ENCODE measurements at regions not wholly inside any gene's neighbourhood (a gene's known extent, or its start where the extent isn't known, plus 50 kb on each side); places are given as distances from the start of the nearest gene placed in this dataset.

GRCh38 chr7:25906003-25906402, 246.0 kb upstream of the NFE2L3 start:
- DNase-seq = no peak

DNA sequence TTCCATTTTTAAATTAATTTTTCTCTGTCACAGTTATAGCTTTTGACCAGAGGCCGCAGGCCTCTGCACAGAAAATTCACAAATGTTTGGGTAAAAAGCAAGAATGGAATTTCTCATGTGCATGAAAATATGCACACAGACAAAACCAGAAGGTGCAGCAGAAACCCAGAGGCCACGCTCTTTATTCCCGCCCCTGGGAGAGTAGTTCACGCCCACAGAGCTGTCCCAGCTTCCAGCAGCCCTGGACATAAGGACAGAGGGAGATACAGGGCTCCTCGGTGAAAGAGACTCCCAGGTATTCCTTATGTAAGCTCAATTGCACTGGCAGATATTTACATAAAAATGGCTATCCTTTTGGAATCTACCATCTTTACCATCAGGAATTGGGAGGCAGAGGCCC, 245.2 kb upstream of the NFE2L3 start:
- no peak for DNase-seq

- no peak for DNase-seq
Measured at GRCh38 chr7:25907214-25907613, 244.8 kb upstream of the NFE2L3 start.

DNA sequence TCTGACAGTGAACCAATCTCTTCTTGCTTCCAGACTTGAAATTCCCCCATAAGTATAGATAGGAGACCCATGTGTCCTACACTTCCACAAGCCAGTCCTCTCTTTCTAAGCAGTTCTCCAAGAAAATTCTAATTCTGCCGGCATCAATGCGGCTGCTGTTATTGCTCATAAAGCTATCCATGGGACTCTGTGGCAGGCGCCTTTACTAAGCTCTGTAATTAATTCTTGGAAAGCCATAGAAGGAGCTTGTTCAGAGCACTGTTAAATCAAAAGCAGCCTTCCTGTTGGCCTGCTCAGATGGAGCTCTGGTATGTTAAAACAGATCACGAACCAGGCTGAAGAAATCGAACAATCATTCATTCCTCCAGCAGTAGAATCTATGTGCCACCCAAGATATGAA, 244.3 kb upstream of the NFE2L3 start:
- DNase-seq = no peak

DNA sequence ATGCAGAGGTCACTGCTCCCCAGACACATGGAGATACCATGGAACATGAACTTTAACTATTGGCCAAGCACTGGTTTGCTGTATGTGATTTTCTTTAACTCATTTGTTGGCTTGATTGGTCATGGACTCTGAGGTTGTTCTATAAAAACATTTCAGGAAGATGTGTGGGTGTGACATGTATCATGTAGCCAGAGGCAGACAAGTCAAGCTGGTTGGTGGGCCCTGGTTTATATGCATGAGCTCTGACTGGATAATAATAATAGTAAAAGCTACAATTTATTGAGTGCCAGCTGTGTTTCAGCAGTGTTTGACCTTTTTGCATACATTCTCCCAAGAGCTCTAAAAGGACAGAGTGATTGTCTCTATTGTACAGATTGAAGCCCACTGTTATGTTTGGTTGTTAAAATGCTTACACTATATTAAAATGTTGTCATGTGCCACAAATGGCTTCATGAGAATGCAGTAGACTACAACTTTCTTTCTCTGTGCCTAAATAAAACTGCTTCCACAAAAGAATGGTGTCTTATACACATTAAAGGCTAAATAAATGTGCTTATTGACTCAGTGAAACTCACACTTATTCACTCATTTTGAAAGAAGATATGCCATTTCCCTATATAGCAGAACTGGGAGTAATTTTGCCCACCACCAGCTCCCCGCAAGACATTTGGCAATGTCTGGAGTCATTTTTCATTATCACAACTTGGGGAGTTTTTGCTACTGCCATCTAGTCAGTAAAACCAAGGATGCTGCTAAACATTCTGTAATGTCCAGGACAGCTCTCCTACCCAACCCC, 243.6 kb upstream of the NFE2L3 start:
- DNase-seq = no peak

DNA sequence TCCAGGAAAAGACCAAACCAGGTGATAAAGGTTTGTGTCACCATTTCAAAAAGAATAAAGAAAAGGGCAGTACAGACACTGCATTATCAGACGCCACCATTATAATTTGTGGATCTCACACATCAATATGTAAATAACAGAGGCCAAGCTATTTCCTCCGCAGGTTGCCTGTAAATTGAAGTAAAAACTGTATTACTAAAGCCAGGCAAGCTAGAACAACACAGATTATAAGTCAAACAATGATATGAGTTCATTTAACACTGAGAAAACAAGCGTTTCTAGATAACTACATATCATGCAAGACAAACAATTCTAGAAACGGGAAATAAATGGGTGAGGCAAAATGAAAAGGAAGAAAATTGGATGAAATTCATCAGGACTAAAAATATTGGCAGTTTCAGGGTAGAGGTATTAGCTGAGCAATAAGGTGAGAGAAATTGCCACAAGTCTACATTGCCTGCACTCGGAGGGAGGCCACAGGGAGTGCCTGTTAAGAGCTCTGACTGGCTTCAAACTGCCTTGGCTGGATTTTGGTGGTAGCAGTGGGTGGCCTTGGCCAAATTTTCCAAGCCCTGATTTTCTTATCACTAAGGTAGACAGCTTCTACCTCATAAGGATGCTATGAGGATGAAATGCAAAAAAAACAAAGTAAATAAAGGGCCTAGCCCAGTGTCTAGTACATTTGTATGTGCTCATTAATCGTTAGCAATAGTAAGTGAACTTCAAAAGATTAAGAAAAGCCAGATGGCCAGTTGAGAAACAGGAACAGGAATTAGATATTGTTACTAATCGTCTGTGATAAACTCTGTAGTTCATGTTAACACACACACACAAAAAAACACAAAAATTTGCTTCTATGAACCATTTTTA, 240.0 kb upstream of the NFE2L3 start:
- DNase-seq = no peak

DNA sequence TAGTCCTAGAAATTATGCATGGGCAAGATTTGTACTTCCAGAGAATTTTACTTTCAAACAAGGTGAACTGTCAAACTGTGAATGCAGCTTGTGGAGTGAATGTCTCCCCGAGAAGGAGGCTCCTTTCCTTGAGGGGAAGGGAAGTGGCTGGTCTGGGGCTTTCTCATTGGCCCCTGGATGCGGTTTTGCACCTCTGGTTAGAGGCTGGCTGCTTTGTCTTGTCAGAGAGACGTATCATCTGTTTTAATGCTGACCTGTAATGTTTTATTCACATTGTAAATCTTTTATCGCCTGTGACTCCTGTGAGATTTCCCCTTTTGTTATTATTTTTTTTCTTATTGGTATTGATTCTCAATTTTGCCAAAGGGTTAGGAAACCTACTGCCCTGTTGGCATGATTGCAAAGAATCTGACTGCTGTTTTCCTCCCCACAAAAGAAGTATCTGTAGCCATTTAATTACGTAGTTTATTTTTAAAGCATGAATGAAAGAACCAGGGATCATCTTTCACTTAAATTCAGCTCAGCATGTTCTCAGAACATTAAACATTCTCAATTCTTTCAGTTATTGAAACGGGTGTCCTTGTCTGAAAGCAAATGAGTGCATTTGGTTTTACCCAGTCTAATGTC, 238.3 kb upstream of the NFE2L3 start:
- no peak for DNase-seq

- DNase-seq = no peak
Measured at GRCh38 chr7:25918731-25919130, 233.3 kb upstream of the NFE2L3 start.

- DNase-seq = no peak
Measured at GRCh38 chr7:25922296-25922695, 229.7 kb upstream of the NFE2L3 start.

DNA sequence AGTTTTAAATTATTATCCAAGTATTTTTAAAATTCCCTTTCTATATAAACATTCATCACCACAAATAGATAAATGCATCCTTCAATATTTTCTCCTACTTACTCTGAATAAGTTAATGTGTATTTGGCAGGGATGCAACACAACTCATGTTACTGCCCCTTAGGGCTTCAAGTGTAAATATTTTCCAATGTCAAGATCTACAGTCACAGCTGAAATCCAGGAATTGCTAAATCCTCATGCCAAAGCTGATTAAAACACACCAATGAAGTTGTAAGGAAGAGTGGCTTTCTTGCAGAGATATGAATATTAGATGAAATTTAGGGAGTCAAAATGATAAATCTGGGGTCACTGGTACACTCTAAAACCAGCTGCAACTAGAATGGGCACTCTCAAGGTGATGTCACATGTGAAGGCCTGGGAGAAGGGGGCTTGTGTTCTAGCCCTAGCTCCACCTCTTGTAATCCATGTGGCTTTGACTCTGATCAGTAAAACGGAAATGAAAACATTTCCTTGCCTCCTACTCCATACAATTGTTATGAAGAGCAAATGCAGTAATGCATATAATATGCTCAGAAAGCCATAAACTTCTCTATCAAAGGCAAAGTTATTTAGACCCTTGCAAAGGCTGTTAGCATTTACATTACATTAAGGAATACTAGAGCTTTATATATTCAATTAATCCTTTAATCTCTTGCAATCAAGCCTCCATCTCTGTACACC, 228.1 kb upstream of the NFE2L3 start:
- no peak for DNase-seq

- DNase-seq = no peak
Measured at GRCh38 chr7:25926009-25926408, 226.0 kb upstream of the NFE2L3 start.

DNA sequence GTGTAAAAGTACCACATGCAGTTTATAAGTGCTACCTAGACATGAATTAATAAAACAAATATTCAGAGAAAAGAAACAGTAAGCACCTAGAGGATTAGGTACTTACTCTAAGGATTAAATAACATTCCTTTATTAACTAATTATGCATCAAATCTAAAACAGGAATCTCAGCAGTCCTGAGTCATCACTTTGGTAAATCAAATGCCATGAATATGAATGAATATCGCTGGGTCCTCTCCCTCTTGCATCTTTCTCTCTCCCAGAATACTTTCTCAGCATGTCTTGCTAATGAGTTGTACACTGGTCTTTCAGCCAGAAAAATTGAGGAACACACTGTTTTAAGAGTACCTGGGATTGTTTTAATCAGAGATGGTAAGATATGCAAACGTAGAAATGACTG, 225.5 kb upstream of the NFE2L3 start:
- no peak for DNase-seq

DNA sequence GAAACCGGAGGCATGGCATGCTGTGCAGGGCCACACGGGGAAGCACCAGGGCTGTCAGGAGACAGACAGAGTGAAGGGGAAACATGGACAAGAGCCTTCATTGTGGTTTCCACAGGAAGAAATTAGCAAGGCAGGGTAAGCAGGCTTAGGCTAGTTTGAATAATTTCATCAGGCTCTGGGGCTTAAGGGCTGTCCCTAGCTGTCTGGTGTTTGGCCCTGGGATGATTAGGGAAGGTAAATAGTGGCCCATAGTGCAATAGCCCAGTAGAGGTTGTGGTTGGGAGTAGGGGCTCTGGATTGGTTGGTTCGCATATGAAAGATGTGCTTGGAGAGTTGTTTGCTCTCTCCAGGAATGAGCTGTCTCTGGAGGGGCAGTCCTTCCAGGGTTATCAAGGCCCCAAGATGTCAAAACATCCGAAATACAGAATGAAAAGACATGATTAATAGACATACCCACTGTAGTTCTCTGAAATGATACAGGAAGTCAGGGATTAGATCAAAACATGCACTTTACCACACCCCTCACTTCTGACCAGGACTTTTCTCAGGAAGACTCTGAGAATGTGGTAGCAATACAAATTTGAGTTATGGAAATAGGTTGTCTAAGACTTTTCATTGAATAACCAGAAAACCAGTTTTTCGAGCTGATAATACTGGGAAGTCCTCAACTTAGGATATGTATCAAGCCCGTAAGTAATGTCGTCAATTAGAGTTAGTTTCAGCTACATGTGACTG, 224.9 kb upstream of the NFE2L3 start:
- DNase-seq = no peak

DNA sequence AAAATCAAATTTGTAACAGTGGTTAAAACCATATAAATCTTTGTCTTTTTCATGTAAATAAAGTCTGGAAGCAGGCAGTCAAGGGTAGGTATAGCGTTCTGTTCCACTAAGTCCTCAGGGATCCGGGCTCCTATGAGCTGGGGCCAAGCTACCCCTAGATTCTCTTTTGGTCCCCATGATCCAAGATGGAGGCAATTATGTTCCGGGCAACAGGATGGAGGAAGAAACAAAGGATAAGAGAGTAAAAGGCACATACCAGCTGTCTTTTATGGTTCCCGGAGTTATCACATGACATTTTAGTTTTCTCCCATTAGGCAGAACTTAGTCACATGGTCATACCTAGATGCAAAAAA, 224.4 kb upstream of the NFE2L3 start:
- no peak for DNase-seq

DNA sequence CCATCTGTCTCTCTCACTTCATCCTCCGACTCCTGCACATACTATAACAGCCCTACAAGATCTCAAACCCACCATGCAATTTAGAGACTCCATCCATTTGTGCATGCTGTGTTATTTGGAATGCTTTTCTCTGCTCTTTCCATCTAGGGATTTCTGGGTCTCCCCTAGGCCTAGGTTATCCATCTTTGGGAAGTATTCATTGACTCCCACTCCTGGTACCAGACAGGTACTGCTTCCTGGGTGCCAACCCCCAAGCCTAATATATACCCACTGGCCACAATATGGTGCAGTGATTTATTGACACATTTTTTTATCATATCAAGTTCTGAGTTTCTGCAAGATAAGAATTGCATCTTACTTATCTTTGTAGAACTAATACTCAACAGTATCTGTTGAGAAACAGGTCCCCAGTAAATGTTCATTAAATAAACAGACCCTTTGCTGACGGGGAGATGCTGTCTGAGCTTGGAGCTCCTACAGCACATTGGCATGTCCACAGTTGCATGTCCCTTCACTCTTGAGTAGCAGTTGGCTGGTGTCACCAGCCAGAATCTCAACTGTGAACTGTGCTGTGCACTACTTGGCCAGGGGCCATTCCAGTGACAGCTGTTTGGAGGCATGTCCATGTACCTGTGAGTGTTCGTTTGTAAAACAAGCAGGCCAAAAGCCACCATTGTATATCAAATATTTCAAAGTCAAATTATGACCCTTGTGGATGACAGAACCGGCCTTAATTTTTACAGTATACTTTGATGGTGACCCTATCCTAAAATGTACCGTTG, 223.3 kb upstream of the NFE2L3 start:
- no peak for DNase-seq

DNA sequence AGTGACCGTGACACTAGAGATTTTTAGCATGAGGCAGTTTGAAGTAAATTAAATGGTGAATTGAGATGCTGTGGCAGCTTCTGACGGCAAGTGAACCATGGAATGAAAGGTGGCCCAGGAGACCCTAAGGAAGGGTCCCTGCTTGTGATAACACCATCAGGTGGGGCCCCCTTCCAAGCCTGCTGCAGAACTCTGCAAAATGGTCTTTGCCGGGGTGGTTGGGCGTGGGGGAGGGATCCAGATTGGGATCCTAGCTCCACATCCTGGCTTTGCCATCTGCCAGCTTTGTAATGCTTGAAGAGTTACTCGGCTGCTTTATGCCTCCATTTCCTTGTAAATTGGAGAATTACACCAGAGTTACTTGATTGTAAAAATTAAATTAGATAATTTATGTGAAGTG, 222.6 kb upstream of the NFE2L3 start:
- DNase-seq = peak; percentile 2

- DNase-seq = no peak
Measured at GRCh38 chr7:25930492-25931048, 221.4 kb upstream of the NFE2L3 start.

- DNase-seq = no peak
Measured at GRCh38 chr7:25931156-25931555, 220.8 kb upstream of the NFE2L3 start.

GRCh38 chr7:25933921-25934320, 218.1 kb upstream of the NFE2L3 start:
- DNase-seq = no peak

- no peak for DNase-seq
Measured at GRCh38 chr7:25940086-25940906, 211.7 kb upstream of the NFE2L3 start.

All from NCI-H2171 treated with DMSO at 0.1 percent for 48 hours (cell line).